ENCODE measurements at regions not wholly inside any gene's neighbourhood (a gene's known extent, or its start where the extent isn't known, plus 50 kb on each side); places are given as distances from the start of the nearest gene placed in this dataset.

DNA sequence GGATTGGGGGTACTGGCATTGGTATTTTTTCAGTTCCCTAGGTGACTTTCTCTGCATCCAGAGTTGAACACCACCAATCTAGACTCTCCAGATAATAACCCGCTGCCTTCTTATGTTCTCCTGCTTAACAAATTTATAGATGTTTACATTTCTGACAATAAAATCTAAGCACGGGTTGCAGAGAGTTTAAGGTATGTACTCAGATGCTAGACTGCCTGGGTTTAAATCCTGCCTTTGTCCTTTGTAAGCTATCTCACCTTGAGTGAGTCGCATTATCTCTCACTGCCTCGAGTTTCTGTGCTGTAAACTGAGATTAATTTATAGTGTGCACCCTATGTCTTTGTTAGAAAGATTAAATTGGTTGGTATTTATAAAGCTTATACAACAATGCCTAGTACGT lies 131.4 kb upstream of the ARGLU1 start:
- no peak for DNase-seq (ENCODE audit: low read depth in 1 of 2, low spot score in 1 of 2)

DNA sequence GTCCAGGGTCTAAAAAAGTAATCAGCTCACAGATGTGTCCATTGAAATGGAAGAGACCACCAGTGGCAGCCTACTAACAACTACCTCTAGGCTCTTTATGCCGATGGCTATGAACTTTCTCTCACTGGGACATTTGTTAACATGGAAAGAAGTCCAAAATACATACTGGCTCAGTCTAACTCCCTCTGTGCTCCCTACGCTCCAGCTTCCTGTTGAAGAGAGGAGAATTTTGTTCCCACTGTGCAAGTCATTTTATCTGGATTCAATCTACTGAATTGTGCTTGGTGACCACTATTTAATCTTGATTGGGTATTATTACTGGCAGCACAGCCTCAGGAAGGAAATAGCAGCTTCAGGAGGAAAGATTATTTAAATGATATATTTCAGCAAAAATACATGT lies 128.8 kb upstream of the ARGLU1 start:
- no peak for DNase-seq (ENCODE audit: low read depth in 1 of 2, low spot score in 1 of 2)

DNA sequence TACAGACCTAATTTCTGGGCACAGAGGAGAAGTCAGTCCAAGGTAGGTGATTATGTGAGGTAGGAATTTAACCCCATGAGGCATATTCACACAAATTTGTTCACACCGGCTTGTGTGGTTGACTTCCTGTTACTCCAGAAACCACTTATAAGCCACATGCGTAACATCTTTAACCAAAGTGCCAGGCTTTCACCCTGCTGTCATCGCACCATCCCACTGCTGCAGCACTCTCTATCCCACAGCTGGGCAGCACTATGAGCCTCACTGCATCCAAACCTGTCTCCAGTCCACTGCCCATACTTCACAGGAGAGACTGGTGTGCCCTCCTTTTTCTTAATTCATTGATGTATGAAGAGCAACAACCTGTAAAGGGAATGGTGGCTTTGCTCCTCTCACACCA lies 128.2 kb upstream of the ARGLU1 start:
- DNase-seq (ENCODE audit: low read depth in 1 of 2, low spot score in 1 of 2) = no peak

DNA sequence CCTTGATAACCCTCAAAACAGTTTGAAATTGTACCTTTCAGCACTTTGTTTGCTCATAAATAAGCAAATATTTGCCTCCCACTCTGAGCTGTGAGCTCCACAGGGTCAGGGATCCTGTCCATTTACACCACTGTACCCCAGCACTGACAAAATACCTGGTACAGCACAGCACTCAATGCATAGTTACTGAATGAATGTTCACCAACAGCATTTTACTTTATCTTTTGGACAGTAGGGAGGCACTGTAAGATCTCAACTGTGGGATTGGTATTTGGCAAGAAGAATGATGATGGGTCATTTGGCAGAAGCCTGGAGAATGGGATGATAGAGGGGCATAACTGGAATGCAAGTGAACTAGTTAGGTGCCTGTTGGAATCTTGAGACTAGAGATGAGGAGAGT lies 127.2 kb upstream of the ARGLU1 start:
- no peak for DNase-seq (ENCODE audit: low read depth in 1 of 2, low spot score in 1 of 2)

DNA sequence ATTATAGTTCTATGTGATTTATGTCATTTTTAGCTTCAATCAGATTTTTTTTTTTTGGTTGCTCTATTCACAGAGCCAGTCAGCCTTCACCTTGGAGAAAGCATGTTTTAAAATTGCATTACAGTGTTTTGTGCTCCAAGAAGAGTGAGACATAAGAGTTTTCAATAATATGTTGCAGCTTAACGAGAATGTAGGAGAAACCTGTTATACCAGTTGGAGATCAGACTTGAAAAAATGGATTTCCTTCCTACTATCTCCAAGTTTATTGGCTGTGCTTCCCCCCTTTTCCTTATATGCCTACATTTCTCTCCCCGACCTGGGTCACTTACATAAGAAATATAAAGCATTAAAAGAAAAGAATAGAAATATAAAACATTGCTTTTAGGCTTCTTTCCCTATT lies 123.9 kb upstream of the ARGLU1 start:
- DNase-seq (ENCODE audit: low read depth in 1 of 2, low spot score in 1 of 2) = no peak

DNA sequence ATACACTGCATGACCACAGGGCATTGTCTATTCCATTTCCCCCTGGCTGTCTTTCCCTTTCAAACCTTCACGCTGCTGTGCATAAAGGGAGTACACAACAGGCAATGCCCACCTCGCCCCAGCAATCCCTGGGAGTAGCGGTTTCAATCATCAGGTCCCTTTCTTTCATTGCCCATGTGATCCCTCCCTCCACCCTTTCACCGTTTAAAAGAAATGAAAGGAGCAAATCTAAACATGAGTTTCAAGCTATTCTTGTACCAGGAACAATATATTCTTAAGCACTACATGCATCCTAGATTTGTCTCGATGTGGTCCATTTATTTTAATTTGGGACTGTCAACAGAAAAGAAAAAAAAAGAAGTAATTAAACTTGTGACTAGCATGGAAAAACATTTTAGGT lies 123.4 kb upstream of the ARGLU1 start:
- no peak for DNase-seq (ENCODE audit: low read depth in 1 of 2, low spot score in 1 of 2)

DNA sequence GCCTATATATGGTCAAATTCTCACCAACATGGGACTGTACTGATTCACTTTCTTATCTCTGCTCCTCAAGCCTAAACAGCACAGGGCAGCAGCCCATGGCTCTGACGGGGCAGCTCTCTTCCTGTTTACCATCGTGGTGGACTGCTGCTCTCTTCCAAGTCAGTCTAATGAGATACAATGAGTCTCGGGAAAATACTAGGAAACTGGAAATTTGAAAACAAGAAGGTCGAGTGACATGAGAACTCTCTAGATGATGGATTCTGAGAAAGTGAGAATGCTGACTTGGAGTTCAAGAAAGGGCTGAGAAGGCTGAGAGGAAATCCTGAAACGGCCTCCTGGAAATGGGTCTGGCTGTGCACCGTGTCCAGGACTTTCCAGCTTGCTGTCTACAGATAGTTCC lies 122.8 kb upstream of the ARGLU1 start:
- no peak for DNase-seq (ENCODE audit: low read depth in 1 of 2, low spot score in 1 of 2)

DNA sequence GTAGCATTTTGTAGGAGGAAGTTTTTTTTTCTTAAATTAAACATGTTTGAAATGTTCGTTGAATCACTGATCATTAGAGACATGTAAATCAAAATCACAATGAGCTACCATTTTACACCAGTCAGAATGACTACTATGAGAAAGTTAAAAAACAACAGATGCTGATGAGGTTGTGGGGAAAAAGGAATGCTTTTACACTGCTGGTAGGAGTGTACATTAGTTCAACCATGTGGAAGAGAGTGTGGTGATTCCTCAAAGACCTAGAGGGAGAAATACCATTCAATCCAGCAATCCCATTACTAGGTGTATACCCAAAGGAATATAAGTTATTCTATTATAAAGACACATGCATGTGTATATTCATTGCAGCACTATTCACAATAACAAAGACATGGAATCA lies 122.0 kb upstream of the ARGLU1 start:
- no peak for DNase-seq (ENCODE audit: low read depth in 1 of 2, low spot score in 1 of 2)

DNA sequence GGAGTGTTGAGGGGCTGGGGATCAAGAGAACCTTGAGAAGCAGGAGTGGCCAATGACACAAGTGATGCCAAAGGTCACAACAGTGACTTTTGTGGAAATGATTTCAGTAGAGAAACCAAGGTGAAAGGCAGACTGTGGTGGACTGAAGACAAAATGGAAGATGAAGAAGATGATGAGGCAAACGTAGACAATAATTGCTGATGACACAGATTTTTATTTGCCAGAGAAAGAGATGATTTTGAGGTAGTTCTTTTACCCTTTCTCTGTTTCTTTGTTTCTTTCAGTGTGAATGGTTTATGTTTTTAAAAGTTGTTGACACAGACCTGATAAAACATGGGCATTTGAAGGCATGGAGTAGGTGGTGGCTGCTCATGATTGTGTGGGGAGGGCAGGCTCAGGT lies 121.0 kb upstream of the ARGLU1 start:
- no peak for DNase-seq (ENCODE audit: low read depth in 1 of 2, low spot score in 1 of 2)

DNA sequence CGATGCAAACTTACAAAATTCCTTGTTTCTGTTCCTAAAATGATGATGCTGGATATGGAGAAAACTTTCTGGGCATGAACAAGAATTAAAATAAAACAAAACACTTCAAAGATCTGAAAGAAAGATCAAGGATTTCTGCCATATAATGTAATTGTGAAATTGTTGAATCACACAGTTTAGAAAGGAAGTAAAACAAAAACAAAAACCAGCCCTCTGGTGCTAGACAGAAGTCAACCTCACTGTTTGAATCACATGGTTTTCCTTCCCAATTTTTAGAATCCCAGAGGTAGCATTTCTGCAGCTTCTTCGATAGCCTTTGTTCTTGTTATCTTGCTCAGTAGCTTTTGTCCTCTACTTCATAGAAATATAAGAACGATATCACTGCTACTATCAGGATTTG lies 118.2 kb upstream of the ARGLU1 start:
- DNase-seq (ENCODE audit: low read depth in 1 of 2, low spot score in 1 of 2) = no peak

DNA sequence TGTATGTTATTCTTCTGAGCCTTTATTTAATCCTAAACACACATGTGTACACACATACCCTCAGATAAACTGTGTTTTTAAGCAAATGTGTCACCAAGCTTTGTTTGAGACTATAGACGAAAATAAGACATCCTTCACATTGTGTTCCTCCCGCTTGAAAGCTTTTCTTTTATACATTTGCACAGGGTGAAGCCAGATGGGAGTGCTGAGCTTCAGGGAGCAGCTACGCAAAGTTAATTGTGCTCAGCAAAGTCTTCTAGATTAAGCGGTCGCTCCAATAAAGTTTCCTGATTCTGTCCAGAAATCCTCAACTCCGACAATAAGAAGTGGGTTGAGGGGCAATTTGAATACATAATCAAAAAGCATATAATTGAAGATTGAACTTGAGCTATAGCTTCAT lies 117.2 kb upstream of the ARGLU1 start:
- DNase-seq (ENCODE audit: low read depth in 1 of 2, low spot score in 1 of 2) = no peak

DNA sequence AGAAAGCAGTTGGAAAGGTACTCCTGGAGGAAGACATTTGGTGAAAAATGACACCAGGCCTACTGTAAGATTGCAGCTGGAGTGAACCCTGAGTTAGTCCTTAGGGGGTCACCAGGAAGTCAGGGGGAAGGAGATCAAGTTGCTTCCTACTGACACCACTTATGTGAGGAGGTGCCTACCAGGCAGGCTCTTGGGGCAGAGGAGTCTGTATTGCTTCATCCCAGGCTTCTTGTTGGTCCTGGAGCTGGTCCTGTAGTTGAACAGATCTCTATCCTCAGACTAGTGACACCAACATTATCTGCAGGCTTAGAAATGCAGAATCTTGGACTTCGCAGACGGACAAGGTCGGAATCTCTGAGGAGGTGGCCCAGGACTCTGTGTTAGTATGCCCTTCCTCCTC lies 116.0 kb upstream of the ARGLU1 start:
- DNase-seq (ENCODE audit: low read depth in 1 of 2, low spot score in 1 of 2) = no peak

DNA sequence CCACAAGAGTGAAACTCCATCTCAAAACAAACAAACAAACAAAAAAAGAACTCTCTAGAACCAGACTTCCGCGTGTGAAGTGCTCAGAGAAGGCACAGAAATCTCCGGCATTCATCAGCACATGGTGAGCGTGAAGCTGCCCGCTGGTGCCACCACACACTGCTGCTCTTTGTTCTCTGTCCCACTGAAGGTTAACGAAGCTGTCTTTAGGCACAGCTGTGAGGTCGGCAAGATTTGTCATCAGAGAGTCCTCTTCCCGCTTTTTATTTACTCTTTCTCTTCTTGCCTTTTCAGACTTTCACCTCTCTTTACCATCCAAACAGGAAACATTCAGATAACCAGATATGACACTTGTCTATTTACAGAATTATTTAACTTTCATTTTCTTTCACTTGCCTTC lies 115.2 kb upstream of the ARGLU1 start:
- DNase-seq (ENCODE audit: low read depth in 1 of 2, low spot score in 1 of 2) = no peak

DNA sequence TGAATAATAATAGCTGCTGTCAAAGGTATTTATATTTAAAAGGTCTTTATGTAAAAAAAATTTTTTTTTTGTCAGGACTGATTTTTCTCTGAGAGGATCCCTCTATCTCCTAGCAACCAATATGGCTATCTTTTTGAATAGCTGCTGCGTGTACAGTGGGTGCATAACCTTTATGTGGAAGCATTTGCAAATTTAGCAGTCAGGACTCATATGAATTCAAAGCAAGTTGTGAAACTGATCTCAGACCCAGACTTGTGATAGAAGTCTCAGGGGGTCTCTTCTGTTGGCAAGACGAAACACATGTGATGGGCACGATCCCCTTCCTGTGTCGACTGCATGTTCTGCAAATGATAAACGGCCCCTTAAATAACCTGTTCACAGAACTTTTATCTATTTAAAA lies 114.1 kb upstream of the ARGLU1 start:
- no peak for DNase-seq (ENCODE audit: low read depth in 1 of 2, low spot score in 1 of 2)

DNA sequence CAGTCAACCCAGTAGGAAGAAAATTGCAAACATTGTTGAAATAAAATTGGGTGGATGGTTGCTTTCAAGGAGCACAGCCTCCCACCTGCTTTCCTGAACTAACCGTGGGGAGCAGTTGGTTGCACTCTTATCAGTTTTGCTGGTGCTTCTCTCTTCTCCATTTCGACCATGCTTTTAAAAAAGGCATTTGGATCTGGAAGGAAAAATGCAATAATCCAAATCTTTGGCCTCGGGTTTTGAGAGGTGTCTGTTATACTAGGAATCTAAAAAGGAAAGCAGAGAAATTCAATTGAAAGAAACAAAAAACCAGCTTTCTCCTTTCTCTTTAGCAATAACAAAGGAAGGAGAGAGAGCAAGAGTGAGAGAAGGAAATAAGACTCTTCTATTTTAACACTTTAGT lies 113.6 kb upstream of the ARGLU1 start:
- no peak for DNase-seq (ENCODE audit: low read depth in 1 of 2, low spot score in 1 of 2)

DNA sequence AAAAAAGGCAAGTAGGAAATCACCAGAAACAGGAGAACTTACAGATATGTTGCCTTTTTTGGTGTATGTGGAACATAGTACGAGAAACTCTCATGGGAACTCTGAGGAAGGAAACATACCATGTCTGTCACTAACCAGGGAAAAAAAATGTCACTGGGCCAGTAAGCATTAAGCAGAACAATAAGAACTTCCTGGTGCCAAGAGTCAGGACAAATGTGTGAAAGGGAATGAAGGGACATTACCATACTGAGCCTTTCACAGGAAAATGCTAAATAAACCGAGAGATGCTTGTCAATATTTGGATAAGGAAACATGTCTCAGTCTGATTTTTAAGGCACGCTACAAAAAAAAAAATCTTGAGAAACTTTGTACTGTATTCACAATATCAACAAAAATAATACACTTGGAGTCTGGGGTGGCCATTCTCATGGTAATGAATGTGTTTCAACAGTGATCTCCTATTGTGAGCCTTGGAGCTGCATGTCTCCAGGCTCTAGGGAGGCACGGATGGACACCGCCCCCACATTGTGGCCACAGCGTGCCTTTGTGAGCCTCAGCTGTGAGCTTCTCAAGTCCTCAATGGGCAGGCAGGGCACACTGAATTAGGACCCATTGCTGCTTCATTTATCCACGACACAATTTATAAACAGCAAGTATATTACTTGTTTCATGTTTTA lies 113.0 kb upstream of the ARGLU1 start:
- DNase-seq (ENCODE audit: low read depth in 1 of 2, low spot score in 1 of 2) = no peak

DNA sequence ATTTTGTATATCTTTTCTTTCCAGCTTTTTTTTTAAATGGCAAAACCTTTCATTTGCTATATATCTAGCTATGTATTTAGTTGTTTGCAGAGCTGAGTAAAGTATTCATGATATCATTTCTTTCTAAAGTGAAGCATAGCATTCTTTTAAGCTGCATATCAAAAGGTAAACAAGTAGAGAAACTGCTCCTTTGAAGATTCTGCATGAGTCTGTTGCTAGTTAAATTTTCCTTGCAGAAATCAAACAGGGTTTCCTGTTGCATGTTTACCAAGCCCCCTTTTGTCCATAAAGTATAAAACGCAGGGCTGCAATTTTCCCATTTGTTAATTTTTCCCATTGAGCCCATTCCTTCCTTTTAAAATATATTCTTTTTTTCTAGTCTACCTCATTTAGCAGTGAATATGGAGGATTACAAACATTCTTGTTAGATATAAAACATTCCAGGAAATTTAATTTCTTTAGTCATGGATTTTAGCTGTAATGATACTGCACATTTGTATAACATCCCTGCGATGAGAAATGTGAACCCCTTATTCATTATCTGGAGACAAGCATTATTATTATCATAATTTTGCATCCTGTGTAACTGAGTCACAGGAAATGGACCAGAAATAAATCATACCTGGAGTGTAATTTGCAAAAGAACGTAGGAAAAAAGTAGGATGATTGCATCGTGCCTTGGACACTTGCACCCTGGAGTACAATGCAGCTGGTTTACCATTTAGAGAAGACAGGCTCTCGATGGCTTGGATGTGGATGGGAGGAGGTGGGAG lies 110.9 kb upstream of the ARGLU1 start:
- no peak for DNase-seq (ENCODE audit: low read depth in 1 of 2, low spot score in 1 of 2)

DNA sequence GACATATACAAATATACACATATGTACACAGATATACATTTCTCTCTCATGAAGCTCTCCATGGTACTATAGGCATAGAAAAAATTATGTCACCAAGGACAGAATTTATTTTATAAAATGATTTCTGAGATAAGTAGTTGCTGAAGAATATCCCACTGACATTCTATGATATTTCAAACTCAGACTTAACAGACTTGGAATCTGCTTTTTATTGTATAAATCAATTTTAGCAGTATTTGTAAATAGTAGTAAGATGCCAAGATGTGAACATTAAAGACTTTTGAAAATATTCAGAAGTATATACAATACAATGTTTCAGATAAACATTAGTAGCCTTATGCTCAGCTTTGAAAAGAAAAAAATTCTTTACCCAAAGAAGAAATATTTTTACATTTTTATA lies 107.4 kb upstream of the ARGLU1 start:
- no peak for DNase-seq (ENCODE audit: low read depth in 1 of 2, low spot score in 1 of 2)

DNA sequence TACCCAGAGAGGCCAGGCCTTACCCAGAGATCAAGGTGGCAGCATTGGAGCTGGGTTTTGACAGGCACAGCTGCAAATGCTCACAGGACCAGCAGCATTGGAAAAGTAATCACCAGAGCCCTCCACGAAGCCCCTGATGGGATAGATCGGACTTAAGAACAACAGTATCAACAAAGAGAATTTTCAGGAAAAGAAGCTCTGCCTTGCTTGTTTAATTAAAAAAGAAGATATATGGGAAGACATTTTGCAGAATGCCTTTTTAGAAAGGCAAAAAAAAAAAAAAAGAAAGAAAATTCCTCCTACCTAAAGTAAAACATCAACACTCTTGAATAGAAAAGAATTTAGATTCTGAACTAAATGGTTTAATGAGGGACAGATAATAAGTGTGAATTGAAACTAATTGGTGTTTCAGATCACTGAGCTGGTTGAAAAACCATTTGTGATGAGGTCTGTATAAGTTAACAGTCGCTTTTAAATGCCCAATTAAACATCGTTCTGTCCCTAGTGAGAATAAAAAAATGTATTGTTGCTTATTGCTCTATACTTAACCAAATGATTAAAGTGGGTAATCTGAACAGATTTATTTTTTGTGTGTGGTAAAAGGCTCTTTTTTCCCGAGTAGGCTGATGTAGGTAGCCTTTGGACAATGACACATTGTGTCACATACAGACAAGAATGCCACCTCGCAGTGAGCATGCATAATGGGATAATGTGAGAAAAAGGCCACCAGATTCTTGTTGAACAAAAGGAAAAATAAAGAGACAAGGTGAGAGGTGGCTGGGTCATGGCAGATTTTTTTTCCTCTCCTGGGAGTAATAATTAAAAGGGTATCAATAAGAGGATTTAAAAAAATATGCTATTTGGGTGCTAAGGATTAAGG lies 93.0 kb upstream of the ARGLU1 start:
- no peak for DNase-seq (ENCODE audit: low read depth in 1 of 2, low spot score in 1 of 2)

DNA sequence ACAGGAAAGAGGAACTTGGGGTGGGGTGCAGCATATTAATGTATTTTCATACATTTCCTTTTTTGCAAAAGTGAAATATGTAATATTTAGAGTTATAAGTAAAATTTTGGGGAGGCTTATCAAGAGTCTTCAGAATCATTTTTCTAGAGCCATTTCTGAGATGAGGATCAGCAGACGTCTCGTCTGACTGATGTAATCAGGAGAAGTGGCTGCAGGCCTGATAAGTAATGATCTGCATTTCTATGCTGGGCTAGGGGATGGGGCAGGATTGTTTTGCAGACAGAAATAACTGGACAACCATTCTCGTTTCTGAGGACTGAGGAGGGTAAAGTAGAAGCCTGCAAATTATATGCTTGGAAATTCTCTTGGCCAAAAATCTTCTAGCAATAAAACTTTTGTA lies 89.2 kb upstream of the ARGLU1 start:
- DNase-seq (ENCODE audit: low read depth in 1 of 2, low spot score in 1 of 2) = no peak

DNA sequence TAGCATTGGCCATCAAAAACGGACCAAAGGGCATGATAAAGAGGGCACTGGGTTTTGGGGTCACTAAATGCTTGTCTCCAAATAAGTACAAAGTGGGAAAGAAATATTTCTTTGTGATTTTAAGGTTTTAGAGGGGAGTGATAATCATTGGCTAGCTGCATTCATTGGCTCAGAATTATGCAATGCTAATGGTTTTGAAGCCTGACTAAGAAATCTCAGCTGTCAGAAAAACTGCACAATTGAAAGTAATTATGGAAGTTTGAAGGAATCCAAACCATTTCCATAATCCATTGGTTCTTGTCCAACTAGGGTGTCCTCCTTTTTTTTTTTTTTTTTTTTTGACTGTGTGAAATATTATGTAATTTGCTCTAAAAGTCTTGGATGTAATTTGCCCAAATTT lies 88.2 kb upstream of the ARGLU1 start:
- DNase-seq (ENCODE audit: low read depth in 1 of 2, low spot score in 1 of 2) = no peak

DNA sequence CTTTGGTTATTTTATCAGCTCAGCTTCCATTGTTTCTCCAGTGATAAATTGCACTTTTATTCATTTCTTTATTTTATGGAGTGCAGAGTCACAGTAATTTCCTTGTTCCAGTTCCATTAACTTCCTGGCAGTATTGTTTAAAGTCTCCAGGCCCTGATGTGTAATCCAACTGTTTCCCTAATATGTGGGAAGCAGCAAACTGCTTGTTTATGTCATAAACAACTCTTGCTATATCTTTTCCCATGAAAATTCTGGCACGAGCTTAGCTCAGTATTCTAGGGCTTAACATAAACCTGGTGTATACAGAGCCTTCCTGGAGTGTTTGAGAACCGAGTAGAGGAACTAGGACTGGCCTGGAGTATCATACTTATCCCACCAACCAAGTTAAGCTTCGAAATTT lies 83.5 kb upstream of the ARGLU1 start:
- DNase-seq (ENCODE audit: low read depth in 1 of 2, low spot score in 1 of 2) = no peak
